ENCODE measurements at regions not wholly inside any gene's neighbourhood (a gene's known extent, or its start where the extent isn't known, plus 50 kb on each side); places are given as distances from the start of the nearest gene placed in this dataset.

GRCh38 chr10:35906155-35906554 is 264.1 kb upstream of the FZD8 start:
- Histone ChIP-seq H3K27ac (replicated peaks; ENCODE audit: low read length) (no peak overlapping the region), H3K27me3 (ENCODE audit: control insufficient read depth in 3 of 3, insufficient read depth in 3 of 3, low read depth in 1 of 3, low read length in 3 of 3) (no peaks in the 10 kb centered on the region), H4K8ac (ENCODE audit: low read depth, low read length) (no peak overlapping the region), H3K4me2 (ENCODE audit: insufficient read depth, low read length, poor library complexity, severe bottlenecking) (no peak overlapping the region), H3K4me3 (ENCODE audit: low read length in 2 of 2) (no peak overlapping the region), H3K9ac (ENCODE audit: low read depth, low read length, poor library complexity) (no peak overlapping the region), H3K9me3 (replicated peaks in 1 of 2; ENCODE audit: control insufficient read depth in 2 of 2, insufficient read depth in 1 of 2, low read depth in 1 of 2, low read length in 2 of 2) (no peaks in the 10 kb centered on the region), H3K4me1 (ENCODE audit: control insufficient read depth in 2 of 2, insufficient read depth in 1 of 2, low read depth in 1 of 2, low read length in 2 of 2) (peaks cover 0 to 2% of the 10 kb centered on the region in 2 donors), H4K91ac (ENCODE audit: low read depth, low read length, poor library complexity) (no peak overlapping the region), H3K14ac (ENCODE audit: low read length) (no peak overlapping the region), H3K18ac (ENCODE audit: low read length) (no peak overlapping the region), H2BK12ac (ENCODE audit: low read length) (no peak overlapping the region), H2AK5ac (ENCODE audit: low read depth, low read length) (no peak overlapping the region), H3K36me3 (replicated peaks in 1 of 2; ENCODE audit: control insufficient read depth in 2 of 2, insufficient read depth in 2 of 2, low read length in 2 of 2) (no peaks in the 10 kb centered on the region), H2AFZ (ENCODE audit: low read length) (no peak overlapping the region), H2BK5ac (ENCODE audit: low read length) (no peak overlapping the region), H3K23ac (ENCODE audit: low read depth, low read length, poor library complexity) (no peak overlapping the region), H3K79me1 (ENCODE audit: low read depth, low read length) (no peaks in the 10 kb centered on the region), H2BK120ac (ENCODE audit: low read depth, low read length) (no peak overlapping the region), H2BK15ac (ENCODE audit: low read length) (no peak overlapping the region), H3K4ac (ENCODE audit: low read length) (no peak overlapping the region)
- DNase-seq (ENCODE audit: low spot score): no peak
- no CpG with 5 or more reads among the region's 3 CpGs for WGBS, 2 donors (ENCODE audit: extremely low coverage in 2 of 2, insufficient read length in 2 of 2, insufficient replicate concordance in 1 of 2)

DNA sequence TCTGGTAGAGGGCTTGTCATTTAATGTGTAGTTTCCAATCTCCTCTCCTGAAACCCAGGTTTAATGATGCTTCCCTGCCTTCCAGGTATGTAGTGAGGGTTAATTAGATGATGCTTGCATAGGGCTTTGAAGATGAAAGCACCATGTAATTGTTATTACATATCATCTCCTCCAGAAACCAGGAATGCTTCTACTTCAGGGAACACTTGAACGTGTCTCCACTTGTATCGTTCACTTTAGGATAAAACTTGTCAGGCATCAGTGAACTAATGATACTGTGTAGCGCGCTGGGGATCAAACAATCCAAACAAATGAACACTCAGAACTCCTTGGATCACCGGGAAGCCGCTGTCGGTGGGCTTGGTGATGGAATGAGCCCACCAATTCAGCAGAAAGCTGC is 260.9 kb upstream of the FZD8 start:
- no peak overlapping the region for H2AK5ac ChIP-seq (ENCODE audit: low read depth, low read length)
- no peak for DNase-seq (ENCODE audit: low spot score)
- H3K4me3 ChIP-seq (ENCODE audit: low read length in 2 of 2): no peak overlapping the region
- H2BK5ac ChIP-seq (ENCODE audit: low read length): no peak overlapping the region
- no peak overlapping the region for H2BK15ac ChIP-seq (ENCODE audit: low read length)
- H2BK120ac ChIP-seq (ENCODE audit: low read depth, low read length): peak overlapping the region; percentile 30
- peaks cover 0 to 3% of the 10 kb centered on the region in 2 donors for H3K4me1 ChIP-seq (ENCODE audit: control insufficient read depth in 2 of 2, insufficient read depth in 1 of 2, low read depth in 1 of 2, low read length in 2 of 2)
- no peak overlapping the region for H2BK12ac ChIP-seq (ENCODE audit: low read length)
- H4K8ac ChIP-seq (ENCODE audit: low read depth, low read length): no peak overlapping the region
- no peak overlapping the region for H3K9ac ChIP-seq (ENCODE audit: low read depth, low read length, poor library complexity)
- no peak overlapping the region for H3K14ac ChIP-seq (ENCODE audit: low read length)
- H3K4me2 ChIP-seq (ENCODE audit: insufficient read depth, low read length, poor library complexity, severe bottlenecking): no peak overlapping the region
- H3K23ac ChIP-seq (ENCODE audit: low read depth, low read length, poor library complexity): no peak overlapping the region
- WGBS, 2 donors (ENCODE audit: extremely low coverage in 2 of 2, insufficient read length in 2 of 2, insufficient replicate concordance in 1 of 2): no CpG with 5 or more reads among the region's 7 CpGs
- H3K4ac ChIP-seq (ENCODE audit: low read length): no peak overlapping the region
- no peak overlapping the region for H2AFZ ChIP-seq (ENCODE audit: low read length)
- H3K18ac ChIP-seq (ENCODE audit: low read length): no peak overlapping the region
- H3K9me3 ChIP-seq (replicated peaks in 1 of 2; ENCODE audit: control insufficient read depth in 2 of 2, insufficient read depth in 1 of 2, low read depth in 1 of 2, low read length in 2 of 2): no peaks in the 10 kb centered on the region
- no peaks in the 10 kb centered on the region for H3K36me3 ChIP-seq (replicated peaks in 1 of 2; ENCODE audit: control insufficient read depth in 2 of 2, insufficient read depth in 2 of 2, low read length in 2 of 2)
- no peak overlapping the region for H4K91ac ChIP-seq (ENCODE audit: low read depth, low read length, poor library complexity)
- no peaks in the 10 kb centered on the region for H3K27me3 ChIP-seq (ENCODE audit: control insufficient read depth in 3 of 3, insufficient read depth in 3 of 3, low read depth in 1 of 3, low read length in 3 of 3)
- no peaks in the 10 kb centered on the region for H3K79me1 ChIP-seq (ENCODE audit: low read depth, low read length)
- H3K27ac ChIP-seq (replicated peaks; ENCODE audit: low read length): no peak overlapping the region

GRCh38 chr10:35898716-35899440 is 256.8 kb upstream of the FZD8 start:
- no peak overlapping the region for H2BK12ac ChIP-seq (ENCODE audit: low read length)
- no CpG with 5 or more reads among the region's 18 CpGs for WGBS, 2 donors (ENCODE audit: extremely low coverage in 2 of 2, insufficient read length in 2 of 2, insufficient replicate concordance in 1 of 2)
- no peaks in the 10 kb centered on the region for H3K27me3 ChIP-seq (ENCODE audit: control insufficient read depth in 3 of 3, insufficient read depth in 3 of 3, low read depth in 1 of 3, low read length in 3 of 3)
- H2BK120ac ChIP-seq (ENCODE audit: low read depth, low read length): no peak overlapping the region
- no peak overlapping the region for H3K4me3 ChIP-seq (ENCODE audit: low read length in 2 of 2)
- H2AFZ ChIP-seq (ENCODE audit: low read length): no peak overlapping the region
- DNase-seq (ENCODE audit: low spot score): no peak
- H3K36me3 ChIP-seq (replicated peaks in 1 of 2; ENCODE audit: control insufficient read depth in 2 of 2, insufficient read depth in 2 of 2, low read length in 2 of 2): no peaks in the 10 kb centered on the region
- no peak overlapping the region for H3K9ac ChIP-seq (ENCODE audit: low read depth, low read length, poor library complexity)
- no peak overlapping the region for H3K4ac ChIP-seq (ENCODE audit: low read length)
- H2BK5ac ChIP-seq (ENCODE audit: low read length): no peak overlapping the region
- no peaks in the 10 kb centered on the region for H3K79me1 ChIP-seq (ENCODE audit: low read depth, low read length)
- peaks cover 0 to 3% of the 10 kb centered on the region in 2 donors for H3K4me1 ChIP-seq (ENCODE audit: control insufficient read depth in 2 of 2, insufficient read depth in 1 of 2, low read depth in 1 of 2, low read length in 2 of 2)
- no peaks in the 10 kb centered on the region for H3K9me3 ChIP-seq (replicated peaks in 1 of 2; ENCODE audit: control insufficient read depth in 2 of 2, insufficient read depth in 1 of 2, low read depth in 1 of 2, low read length in 2 of 2)
- peak overlapping the region; percentile 47 for H3K14ac ChIP-seq (ENCODE audit: low read length)
- H3K4me2 ChIP-seq (ENCODE audit: insufficient read depth, low read length, poor library complexity, severe bottlenecking): no peak overlapping the region
- no peak overlapping the region for H3K23ac ChIP-seq (ENCODE audit: low read depth, low read length, poor library complexity)
- peak overlapping the region; percentile 78 for H2BK15ac ChIP-seq (ENCODE audit: low read length)
- no peak overlapping the region for H4K91ac ChIP-seq (ENCODE audit: low read depth, low read length, poor library complexity)
- H3K27ac ChIP-seq (replicated peaks; ENCODE audit: low read length): no peak overlapping the region
- peak overlapping the region; percentile 56 for H2AK5ac ChIP-seq (ENCODE audit: low read depth, low read length)
- no peak overlapping the region for H4K8ac ChIP-seq (ENCODE audit: low read depth, low read length)
- peak overlapping the region; percentile 67 for H3K18ac ChIP-seq (ENCODE audit: low read length)

- Histone ChIP-seq H2AK5ac (ENCODE audit: low read depth, low read length) (no peak overlapping the region), H2AFZ (ENCODE audit: low read length) (no peak overlapping the region), H3K23ac (ENCODE audit: low read depth, low read length, poor library complexity) (no peak overlapping the region), H3K4me3 (ENCODE audit: low read length in 2 of 2) (no peak overlapping the region), H2BK15ac (ENCODE audit: low read length) (no peak overlapping the region), H3K9me3 (replicated peaks in 1 of 2; ENCODE audit: control insufficient read depth in 2 of 2, insufficient read depth in 1 of 2, low read depth in 1 of 2, low read length in 2 of 2) (no peaks in the 10 kb centered on the region), H2BK12ac (ENCODE audit: low read length) (no peak overlapping the region), H3K27ac (replicated peaks; ENCODE audit: low read length) (no peak overlapping the region), H3K79me1 (ENCODE audit: low read depth, low read length) (no peaks in the 10 kb centered on the region), H3K4ac (ENCODE audit: low read length) (no peak overlapping the region), H3K27me3 (ENCODE audit: control insufficient read depth in 3 of 3, insufficient read depth in 3 of 3, low read depth in 1 of 3, low read length in 3 of 3) (no peaks in the 10 kb centered on the region), H3K14ac (ENCODE audit: low read length) (no peak overlapping the region), H3K18ac (ENCODE audit: low read length) (no peak overlapping the region), H3K4me1 (ENCODE audit: control insufficient read depth in 2 of 2, insufficient read depth in 1 of 2, low read depth in 1 of 2, low read length in 2 of 2) (peaks cover 0 to 3% of the 10 kb centered on the region in 2 donors), H2BK120ac (ENCODE audit: low read depth, low read length) (no peak overlapping the region), H4K91ac (ENCODE audit: low read depth, low read length, poor library complexity) (no peak overlapping the region), H3K9ac (ENCODE audit: low read depth, low read length, poor library complexity) (no peak overlapping the region), H2BK5ac (ENCODE audit: low read length) (no peak overlapping the region), H4K8ac (ENCODE audit: low read depth, low read length) (no peak overlapping the region), H3K4me2 (ENCODE audit: insufficient read depth, low read length, poor library complexity, severe bottlenecking) (no peak overlapping the region), H3K36me3 (replicated peaks in 1 of 2; ENCODE audit: control insufficient read depth in 2 of 2, insufficient read depth in 2 of 2, low read length in 2 of 2) (no peaks in the 10 kb centered on the region)
- no CpG with 5 or more reads among the region's 5 CpGs for WGBS, 2 donors (ENCODE audit: extremely low coverage in 2 of 2, insufficient read length in 2 of 2, insufficient replicate concordance in 1 of 2)
- DNase-seq (ENCODE audit: low spot score): no peak
Observed at GRCh38 chr10:35896001-35896400, 253.9 kb upstream of the FZD8 start.

Data from neuronal stem cell (in vitro differentiated cells).